Chondrocyte (in vitro differentiated cells): ENCODE measurements at regions not wholly inside any gene's neighbourhood (a gene's known extent, or its start where the extent isn't known, plus 50 kb on each side); places are given as distances from the start of the nearest gene placed in this dataset.

Source experiments
- DNase-seq: peaks from one replicate; pipeline ENCODE4 v3.0.0; 2021; ENCODE audit warnings: mixed read lengths, low spot score
- H3K27ac Mint-ChIP-seq: one replicate; pipeline ENCODE4 v1.8.0; 2021; ENCODE audit warnings: mild to moderate bottlenecking, moderate library complexity, mixed read lengths; ENCODE audit not compliant: unreplicated experiment
- H3K27me3 Mint-ChIP-seq: 2 replicates; pipeline ENCODE4 v1.8.0; 2021; ENCODE audit warnings: low read depth, mixed read lengths
- H3K36me3 Mint-ChIP-seq: 2 replicates; pipeline ENCODE4 v1.8.0; 2021; ENCODE audit warnings: low read depth, mixed read lengths
- H3K4me1 Mint-ChIP-seq: 2 replicates; pipeline ENCODE4 v1.8.0; 2021; ENCODE audit warnings: low read depth, mild to moderate bottlenecking, mixed read lengths
- H3K4me3 Mint-ChIP-seq: one replicate; pipeline ENCODE4 v1.8.0; 2021; ENCODE audit warnings: mild to moderate bottlenecking, moderate library complexity, mixed read lengths; ENCODE audit not compliant: unreplicated experiment
- H3K9me3 Mint-ChIP-seq: 2 replicates; pipeline ENCODE4 v1.8.0; 2021; ENCODE audit warnings: low read depth, mixed read lengths
- CTCF ChIP-seq: fragments of 200-600 bp; sonication (generic); IDR thresholded peaks from 2 replicates; pipeline ENCODE4 v1.5.0; 2021; ENCODE audit warnings: antibody characterized with exemption, mild to moderate bottlenecking, moderate library complexity

- Mint-ChIP-seq H3K27ac (no peak overlapping the region), H3K9me3 (no peaks in the 10 kb centered on the region), H3K36me3 (no peaks in the 10 kb centered on the region), H3K4me3 (no peak overlapping the region), H3K4me1 (peaks cover 9% of the 10 kb centered on the region), H3K27me3 (peaks cover 11% of the 10 kb centered on the region)
- no peak for TF ChIP-seq CTCF
- no peak for DNase-seq
Observed at GRCh38 chr21:41064951-41065350, 103.0 kb upstream of the BACE2 start.

GRCh38 chr21:41065539-41065938 is 102.4 kb upstream of the BACE2 start:
- H3K4me1 Mint-ChIP-seq, result peaks cover 9% of the 10 kb centered on the region
- no peak overlapping the region for H3K27ac Mint-ChIP-seq
- DNase-seq, result no peak
- H3K4me3 Mint-ChIP-seq, result no peak overlapping the region
- H3K27me3 Mint-ChIP-seq, result peaks cover 14% of the 10 kb centered on the region
- no peaks in the 10 kb centered on the region for H3K36me3 Mint-ChIP-seq
- no peak for TF ChIP-seq CTCF
- H3K9me3 Mint-ChIP-seq, result no peaks in the 10 kb centered on the region

- peaks cover 9% of the 10 kb centered on the region for H3K4me1 Mint-ChIP-seq
- no peaks in the 10 kb centered on the region for H3K9me3 Mint-ChIP-seq
- no peaks in the 10 kb centered on the region for H3K36me3 Mint-ChIP-seq
- H3K27ac Mint-ChIP-seq, result no peak overlapping the region
- peaks cover 16% of the 10 kb centered on the region for H3K27me3 Mint-ChIP-seq
- no peak for DNase-seq
- no peak overlapping the region for H3K4me3 Mint-ChIP-seq
- TF ChIP-seq CTCF, result no peak
Observed at GRCh38 chr21:41066086-41066938, 101.6 kb upstream of the BACE2 start.

GRCh38 chr21:41067709-41068108 is 100.3 kb upstream of the BACE2 start:
- DNase-seq, result no peak
- Mint-ChIP-seq H3K27ac (no peak overlapping the region), H3K4me1 (peaks cover 9% of the 10 kb centered on the region), H3K27me3 (peaks cover 19% of the 10 kb centered on the region), H3K36me3 (no peaks in the 10 kb centered on the region), H3K9me3 (no peaks in the 10 kb centered on the region), H3K4me3 (no peak overlapping the region)
- no peak for TF ChIP-seq CTCF

- peaks cover 9% of the 10 kb centered on the region for H3K4me1 Mint-ChIP-seq
- DNase-seq, result no peak
- peak overlapping the region; percentile 10 for H3K27ac Mint-ChIP-seq
- H3K9me3 Mint-ChIP-seq, result no peaks in the 10 kb centered on the region
- H3K36me3 Mint-ChIP-seq, result no peaks in the 10 kb centered on the region
- H3K27me3 Mint-ChIP-seq, result peaks cover 19% of the 10 kb centered on the region
- peak overlapping the region; percentile 71 for H3K4me3 Mint-ChIP-seq
- no peak for TF ChIP-seq CTCF
Observed at GRCh38 chr21:41068496-41068895, 99.5 kb upstream of the BACE2 start.
